GM21381 (cell line): ENCODE measurements at regions not wholly inside any gene's neighbourhood (a gene's known extent, or its start where the extent isn't known, plus 50 kb on each side); places are given as distances from the start of the nearest gene placed in this dataset.

Experiments
- ATAC-seq: cut with Tn5 transposase; IDR thresholded peaks from one replicate; pipeline ENCODE4 v1.9.1; 2021; ENCODE audit warnings: mild to moderate bottlenecking, moderate library complexity; ENCODE audit not compliant: unreplicated experiment

DNA sequence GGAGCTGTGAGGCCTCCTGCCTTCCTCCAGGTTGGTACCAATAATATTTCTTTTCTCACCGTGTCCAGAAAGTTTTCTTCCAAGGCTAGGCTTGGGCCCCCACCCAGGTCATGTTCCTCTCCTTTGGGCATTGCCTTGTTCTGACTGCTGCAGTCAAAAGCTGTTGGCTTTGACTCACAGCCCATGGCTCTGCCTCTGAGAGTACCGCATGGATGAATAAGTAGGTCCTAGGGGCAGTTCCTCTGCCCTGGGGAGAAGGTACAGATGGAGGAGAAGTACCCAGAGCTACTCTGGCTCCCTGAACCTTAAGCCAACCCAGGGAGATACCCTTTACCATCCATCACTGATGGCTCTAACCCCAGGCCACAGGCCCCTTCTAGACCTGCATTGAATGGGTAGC, 115.0 kb downstream of the NAV1 start:
- no peak for ATAC-seq

DNA sequence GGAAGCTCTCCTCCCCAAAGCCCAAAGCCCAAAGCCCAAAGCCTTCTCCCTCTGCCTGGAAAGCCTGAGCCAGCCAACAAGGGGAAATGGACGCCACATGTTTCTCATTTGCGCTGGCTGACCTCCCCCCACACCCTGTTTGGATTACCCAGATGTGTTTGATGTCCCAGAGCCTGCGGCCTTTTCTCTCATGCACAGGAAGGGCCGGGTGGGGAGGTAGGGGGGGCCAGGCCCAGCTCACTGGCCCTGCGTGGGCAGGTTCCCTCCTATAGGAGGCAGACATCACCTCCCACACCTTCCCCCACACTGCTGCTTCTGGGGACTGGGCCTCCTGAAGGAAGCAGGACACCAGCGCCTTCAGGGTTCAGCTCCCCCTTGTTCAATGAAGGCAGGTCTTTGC, 116.3 kb downstream of the NAV1 start:
- ATAC-seq = no peak

DNA sequence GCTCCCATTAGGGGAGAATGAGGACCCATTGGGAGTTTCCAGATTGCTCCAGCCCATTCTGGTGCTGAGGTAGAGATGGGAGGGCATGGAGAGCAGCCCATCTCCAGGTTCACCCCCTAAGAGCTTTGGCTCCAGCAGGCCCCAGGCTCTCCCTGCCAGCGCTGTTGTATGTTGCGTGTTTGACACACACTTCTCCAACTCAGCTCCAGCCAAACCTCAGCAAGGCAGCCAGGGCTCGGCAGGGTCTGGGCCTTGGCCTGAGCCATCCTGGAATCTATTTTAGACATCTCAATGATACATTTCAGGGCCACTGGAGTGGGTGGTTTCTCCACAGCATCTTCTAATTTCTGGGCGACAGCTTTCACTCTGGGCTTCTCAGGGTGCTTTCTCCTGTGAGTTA, 117.0 kb downstream of the NAV1 start:
- no peak for ATAC-seq

DNA sequence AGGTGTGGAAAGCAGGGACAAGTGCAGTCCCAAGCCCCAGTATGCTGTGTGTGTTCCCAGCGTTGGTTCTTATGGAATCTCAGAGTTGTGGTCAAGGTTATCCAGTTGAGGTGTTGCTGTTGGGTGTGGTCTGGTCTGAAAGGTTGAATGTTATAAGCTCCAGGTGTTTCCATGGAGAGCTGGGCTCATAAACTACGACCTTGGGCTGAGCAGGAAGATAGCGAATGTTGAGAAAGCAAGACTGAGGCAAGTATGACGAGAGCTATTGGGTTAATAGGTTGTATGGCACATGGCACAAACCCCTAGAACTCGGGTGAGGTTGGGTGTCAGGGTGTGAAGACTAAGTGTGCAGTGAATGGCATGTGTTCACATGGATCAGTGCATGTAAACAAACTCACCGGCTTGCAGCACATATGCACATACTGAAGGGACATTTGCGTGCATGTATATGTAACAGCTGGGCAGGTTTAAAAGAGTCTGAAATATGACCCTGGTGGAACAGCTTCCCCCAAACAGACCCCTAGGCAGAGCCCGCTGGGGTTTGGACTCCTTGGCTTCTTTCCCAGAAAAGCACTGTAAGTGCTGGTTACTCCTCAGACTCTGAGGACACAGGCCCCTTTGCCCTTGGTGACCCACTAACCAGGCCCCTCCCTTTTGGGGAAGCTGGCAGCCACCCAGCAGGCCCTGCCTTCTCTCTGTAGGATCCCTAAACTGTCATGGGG, 117.5 kb downstream of the NAV1 start:
- no peak for ATAC-seq

DNA sequence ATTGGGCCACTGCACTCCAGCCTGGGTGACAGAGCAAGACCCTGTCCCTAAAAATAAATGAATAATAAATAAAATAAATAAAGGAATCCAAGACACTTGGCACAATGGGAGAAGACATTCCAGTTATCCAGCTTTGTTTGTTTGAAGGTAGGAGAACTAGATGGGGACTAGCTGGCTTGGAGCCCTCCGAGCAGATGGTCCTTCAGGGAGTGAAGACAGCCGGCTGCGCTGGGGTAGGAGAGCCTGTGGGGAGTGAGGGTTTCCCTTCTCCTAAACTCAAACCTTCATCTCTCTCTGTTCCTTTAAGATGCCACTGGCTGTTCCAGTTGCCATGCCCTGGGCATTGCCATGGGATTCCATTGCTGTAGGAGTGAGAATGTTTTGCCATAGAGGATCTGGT, 120.6 kb downstream of the NAV1 start:
- ATAC-seq = no peak

DNA sequence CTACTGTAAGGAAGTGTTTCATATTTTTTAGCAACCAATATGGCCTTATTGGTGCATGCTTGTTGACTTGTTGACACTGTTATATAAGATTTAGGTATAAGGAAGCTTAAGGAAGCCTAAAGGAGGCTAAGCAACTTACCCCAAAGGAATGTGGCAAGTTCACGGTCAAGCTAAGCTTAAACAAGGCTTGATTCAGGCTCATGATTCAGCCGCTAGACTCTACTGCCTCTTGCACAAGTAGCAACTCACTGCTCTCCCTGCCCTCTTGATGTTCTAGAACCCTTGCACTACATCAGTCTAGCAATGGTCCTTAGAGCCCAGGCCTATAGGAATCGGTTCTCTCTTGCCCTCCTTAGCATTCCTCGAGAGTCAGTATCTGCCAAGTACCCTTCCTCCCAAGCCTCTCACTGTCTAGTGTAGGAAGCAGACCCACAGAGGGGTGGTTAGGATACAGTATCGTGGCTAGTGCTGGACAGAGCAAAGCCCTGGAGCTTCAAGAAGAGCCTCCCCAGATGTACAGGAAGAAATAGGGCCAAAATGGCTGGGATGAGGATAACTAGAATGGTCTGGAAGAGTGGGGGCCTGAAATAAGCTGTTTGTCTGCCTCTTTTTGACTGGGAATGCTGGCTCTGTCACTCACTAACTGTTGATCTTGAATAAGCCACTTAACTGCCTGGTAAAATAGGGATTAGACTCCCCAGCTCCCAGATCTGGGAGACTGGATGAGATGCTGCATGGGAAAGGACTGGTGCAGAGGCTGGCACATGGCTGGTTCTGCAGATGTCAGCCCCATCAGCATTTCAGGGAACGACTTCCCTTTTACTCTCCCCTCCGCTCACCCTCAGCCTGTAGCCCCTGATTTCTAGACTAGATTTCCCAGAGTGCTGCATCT, 122.2 kb downstream of the NAV1 start:
- no peak for ATAC-seq

DNA sequence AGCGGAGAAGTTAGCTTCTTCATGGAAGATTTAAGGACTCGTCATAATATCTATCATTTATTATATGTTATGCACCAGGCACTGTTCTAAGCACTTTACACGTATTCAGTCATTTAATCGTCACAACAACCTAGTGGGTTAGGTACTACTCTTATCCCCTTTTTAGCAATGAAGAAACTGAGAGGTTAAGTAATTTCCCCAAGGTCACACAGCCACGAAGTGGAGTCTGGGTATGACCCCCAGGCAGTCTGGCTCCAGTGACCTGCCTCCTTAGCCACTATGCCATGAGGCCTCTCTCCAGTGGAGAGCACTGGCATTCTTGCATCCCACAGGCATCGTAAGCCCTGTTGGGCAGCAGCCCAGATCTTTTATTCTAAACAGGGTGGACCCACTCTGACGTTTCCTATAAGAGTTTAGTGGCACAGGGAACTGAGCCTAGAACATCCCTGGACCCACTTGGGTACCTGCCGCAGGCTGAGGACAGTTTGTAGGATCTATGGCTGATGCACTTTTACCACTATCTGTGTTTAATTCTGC, 123.0 kb downstream of the NAV1 start:
- no peak for ATAC-seq

DNA sequence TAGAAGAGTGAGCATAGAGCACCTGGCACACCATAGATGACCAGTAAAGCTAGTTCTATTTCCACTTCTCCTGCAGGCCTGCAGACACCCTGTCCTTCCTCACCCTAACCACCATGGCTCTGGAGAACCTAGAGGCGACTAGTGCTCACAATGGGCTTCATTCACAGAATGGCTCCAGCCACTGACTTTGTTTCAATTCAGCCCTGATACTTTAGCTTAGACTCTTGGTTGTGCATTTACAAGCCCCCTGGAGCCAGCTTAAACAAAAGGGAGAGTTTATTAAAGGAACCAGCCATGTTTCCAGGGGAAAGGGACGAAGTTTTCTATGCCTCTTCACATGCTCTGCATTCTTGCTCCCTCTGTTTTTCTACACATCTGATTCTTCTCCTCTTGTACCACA, 123.7 kb downstream of the NAV1 start:
- ATAC-seq = no peak

DNA sequence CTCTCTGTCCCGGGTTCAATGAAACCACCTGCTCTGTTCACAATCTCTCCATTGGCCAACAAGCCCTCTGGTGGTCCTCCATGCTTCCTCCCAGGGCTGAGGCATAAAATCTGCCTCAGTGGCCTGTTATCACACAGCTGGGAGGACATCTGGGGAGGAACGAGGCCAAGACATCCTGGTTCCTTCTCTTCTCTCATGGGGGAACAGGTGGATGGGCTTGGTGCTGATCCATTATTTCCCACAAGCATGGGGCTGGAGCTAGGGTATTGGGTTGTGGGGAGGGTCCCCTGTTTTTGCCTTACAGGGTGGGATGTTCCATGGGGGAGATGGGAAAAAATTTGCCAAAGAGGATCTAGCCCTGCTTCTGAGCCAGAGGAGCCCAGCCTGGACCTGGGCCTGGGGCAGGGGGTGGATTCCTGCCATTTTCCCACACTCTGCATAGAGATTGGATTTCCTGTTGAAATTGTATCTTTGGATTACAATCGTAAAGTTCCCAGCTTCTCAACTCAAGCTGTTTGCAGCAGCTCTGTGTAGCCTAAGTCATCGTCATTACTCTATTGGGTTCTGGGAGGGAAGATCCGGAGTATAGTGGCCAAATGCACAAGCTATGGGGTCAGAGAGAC, 124.7 kb downstream of the NAV1 start:
- no peak for ATAC-seq

DNA sequence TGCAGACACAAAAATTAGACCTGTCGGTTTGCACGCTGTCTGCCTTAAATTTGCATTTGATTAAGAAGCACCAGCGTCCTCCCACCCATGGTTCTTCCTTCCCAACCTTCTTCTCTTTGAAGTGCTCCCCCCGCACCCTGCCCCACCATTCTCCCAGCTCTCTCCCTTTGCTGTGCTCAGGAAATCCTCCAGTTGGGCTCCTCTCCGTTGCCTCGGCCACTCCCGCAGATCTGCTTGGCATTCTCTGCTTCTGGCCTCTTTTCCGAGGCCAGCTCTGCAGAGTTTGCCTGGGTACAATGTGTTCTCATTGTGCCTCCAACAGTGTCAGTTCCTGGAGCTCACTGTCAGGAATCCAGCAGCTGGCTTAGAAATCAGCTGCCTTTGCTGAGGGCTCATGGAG, 126.1 kb downstream of the NAV1 start:
- no peak for ATAC-seq

DNA sequence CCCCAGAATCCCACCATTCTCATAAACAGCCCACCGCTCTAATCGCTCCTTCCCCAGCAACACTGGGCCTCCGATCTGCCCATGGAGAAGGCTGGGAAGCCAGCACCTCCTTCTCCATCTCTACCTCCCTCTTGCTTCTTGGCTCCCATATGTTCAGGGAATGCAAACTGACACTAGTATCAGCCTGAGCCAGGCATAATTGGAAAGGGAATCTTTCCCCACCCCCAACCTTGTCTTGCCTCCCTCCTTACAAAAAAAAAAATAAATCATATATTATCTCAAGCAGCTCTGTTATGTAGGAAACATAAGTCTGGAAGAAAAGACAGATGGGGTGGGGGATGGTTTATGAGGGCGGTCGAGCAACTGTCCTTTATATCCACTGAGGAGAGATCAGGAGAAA, 127.2 kb downstream of the NAV1 start:
- no peak for ATAC-seq

DNA sequence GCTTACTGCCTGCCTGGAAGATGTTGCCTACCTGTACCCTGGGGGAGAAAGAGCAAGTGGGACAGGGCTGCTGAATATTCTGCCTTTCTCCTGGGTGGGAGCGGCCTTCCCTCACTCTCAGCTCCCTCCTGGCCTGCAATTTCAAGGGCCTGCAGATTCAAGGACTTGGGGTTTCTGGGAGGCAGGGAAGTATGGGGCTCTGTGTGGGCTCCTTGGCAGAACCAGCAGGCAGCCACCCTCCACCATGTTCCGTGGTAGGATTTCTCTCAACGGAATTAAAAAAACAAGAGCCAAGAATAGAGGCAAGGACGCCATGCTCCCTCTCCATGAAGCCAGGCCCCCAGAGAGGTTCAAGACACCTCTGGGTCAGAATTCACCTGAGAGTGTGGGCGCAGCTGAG, 127.7 kb downstream of the NAV1 start:
- no peak for ATAC-seq

DNA sequence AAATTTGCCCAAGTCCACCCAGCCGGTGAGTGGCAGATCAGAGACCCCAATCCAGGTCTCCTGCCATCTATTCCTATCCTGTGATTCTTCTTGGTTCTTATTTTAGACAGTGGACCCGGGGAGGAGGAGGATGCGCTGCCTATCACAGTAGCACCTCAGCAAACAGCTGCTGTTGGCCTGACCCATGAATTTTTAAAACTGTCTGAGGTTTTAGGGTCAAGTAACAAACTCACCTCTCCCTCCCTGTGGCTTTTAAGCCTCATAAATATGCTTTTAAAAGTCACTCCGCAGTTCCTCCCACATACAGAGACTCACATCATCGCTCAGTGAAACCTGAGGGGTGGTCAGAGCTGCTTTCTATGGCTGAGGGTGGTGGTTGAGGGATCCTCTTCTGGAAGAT, 128.6 kb downstream of the NAV1 start:
- ATAC-seq = no peak

DNA sequence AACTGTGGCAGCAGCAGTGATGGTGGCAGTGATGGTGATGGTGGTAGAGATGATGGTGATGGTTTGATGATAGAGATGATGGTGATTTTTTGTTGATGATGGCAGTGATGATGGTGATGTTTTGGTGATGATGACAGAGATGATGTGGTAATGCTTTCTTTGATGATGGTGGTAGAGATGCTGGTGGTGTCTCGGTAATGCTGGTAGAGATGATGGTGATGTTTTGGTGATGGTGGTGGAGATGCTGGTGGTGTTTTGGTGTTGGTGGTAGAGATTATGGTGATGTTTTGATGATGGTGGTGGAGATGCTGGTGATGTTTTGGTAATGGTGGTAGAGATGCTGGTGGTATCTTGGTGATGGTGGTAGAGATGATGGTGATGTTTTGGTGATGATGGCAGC, 131.6 kb downstream of the NAV1 start:
- ATAC-seq = no peak

DNA sequence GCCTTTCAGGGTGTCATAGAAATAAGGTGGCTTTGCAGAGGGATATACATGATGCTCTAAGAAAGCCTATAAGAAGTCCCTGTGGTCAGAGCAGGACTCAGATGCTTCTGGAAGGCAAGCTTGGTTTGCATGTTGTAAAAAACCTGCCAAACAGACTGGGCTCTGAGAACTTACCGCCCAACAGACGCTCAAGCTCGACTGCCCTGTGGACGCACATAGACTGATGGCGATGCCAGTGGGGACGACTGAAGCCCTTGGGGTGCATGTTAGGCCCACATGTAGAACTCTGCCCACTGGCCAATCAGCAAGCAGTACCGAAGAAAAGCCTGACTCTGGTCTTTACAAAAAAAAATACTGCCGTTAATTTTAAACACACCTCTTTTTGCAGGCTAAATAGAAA, 133.8 kb downstream of the NAV1 start:
- ATAC-seq = no peak

DNA sequence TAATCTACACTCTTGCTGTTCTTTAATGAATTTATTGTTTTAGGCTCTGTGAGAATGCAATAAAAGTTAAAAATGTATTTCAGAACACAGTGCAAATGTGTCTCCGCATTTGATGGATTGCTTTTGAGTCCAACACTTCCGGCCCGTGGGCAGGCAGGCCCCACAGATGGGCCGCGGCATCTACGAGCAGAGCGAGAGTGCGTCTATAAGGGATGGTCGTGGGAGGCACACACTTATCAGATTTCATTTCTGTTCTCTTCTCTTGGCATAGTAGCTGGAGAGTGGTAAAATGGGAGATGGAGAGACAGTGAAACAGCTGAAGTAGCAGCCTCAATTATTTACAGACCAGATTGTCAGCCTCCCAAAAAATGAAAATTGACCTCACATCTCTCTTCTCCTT, 134.2 kb downstream of the NAV1 start:
- ATAC-seq = no peak

DNA sequence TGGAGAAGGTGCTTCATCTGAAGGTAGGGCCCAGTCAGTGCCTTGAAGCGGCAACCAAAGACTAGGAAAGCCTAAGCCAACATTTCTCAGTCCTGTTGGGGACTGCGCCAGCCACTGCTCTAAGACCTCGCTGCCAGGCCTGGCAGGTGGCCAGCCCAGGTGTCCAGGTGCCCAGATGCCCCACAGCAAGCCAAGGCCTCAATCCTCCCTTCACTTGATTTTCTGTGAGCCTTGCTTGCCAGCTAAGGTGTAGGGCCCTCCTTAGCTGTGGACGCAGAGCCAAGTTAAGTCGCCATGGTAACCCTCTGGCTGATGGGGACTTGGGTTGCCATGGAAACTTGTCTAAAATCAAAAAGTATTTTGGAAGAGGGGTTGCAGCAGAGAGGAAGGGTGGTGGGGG, 135.0 kb downstream of the NAV1 start:
- no peak for ATAC-seq

DNA sequence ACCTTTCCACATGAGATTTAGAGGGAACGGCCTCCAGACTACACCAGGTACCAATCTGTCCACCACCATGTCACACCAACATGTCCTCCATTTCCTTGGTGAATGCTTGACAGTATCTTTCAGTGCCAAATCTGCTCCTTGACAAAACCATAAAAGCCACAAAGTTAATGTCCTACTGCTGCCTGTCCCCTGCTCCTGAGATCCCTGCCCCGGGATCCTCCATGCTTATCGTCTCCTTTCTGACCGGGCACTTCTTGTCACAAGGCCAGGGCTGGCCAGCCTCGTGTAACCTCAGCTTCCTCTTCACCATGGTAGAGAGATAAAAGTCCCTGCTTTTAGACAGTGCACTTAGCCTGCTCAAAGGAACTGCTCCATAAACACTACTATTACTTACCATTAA, 136.2 kb downstream of the NAV1 start:
- no peak for ATAC-seq

DNA sequence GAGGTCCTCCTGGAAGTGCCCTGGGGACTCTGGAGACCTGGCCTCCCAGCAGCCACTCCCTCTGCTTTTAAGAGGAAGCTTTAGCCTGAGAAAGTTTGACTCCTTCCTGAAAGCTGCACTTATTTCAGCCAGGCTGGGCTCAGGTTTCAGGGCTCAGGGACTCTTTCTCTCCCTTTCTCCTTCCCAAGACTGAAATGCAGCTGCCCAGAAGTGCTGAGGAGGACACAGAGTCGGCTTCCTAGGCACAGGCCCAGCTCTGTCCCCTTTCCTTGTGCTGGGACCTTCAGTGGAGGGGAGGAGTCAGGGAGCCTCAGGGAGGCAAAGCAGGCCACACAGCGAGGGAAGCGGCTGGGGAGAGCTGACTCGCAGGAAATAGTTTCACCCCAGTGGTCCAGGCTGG, 137.3 kb downstream of the NAV1 start:
- no peak for ATAC-seq

DNA sequence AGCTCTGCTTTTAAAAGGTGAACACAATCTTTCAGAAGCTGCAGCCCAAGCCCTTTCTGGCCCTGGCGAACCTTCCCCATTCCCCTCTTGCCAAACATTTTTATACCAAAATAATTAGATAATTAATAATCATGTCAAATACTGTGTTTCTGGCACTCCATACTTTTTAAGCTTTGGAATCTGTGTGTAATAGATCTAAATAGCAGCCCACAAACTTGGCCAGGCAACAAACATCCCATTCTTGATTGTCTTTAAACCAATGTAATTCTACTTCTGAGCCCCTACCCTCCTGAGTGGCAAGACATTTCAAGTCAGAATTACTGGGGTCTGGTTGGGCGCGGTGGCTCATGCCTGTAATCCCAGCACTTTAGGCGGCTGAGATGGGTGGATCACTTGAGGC, 137.7 kb downstream of the NAV1 start:
- no peak for ATAC-seq

DNA sequence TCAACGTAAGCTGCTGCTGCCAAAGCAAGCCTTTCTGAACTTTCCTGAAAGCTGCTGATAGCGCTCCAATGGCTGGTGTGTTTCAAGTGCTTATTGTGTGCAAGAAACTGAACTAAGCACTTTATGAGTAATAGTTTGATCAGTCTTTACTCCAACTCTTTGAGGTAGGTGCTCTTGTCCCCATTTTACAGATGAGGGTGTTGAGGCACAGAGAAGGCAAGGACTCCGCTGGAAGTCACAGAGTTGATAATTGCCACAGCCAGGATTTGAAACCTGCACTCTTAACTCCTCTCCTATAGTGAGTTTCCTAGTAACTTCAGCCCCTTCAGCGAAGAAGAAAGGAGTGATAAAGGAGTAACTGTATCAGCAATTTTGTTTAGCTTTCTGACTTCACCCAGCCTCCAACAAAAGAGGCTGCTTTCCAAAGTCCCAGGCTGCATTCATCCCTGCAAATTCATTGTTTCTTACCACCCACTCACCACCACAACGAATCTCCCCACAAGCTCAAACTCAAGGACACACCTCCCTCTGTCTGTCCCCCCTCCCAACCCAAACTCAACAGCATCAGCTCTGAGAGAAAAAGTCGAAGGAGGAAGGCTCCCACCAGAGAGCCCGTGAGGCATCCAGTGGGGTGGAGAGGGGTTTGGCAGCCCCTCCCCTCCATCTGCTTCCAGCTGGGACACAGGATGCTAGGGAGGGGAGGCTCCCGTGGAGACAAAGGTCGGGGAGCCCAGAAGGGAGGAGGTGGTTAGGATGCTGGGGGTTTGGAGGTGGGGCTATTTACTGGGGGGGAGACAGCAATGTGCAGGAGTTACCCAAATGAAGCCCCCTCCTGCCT, 139.6 kb downstream of the NAV1 start:
- ATAC-seq = no peak
